ENCODE measurements at regions not wholly inside any gene's neighbourhood (a gene's known extent, or its start where the extent isn't known, plus 50 kb on each side); places are given as distances from the start of the nearest gene placed in this dataset.

- H3K36me3 ChIP-seq (ENCODE audit: insufficient read depth, low read length, poor library complexity, severe bottlenecking), result no peaks in the 10 kb centered on the region
- no peak overlapping the region for H3K4me3 ChIP-seq (ENCODE audit: low read depth, low read length, poor library complexity, severe bottlenecking)
- H3K27me3 ChIP-seq (replicated peaks; ENCODE audit: insufficient read depth, low read depth, low read length, poor library complexity), result no peaks in the 10 kb centered on the region
- no TSS peak for BruUV-seq (replicated peaks)
- H3K9me3 ChIP-seq (ENCODE audit: low read depth, low read length, poor library complexity, severe bottlenecking), result no peaks in the 10 kb centered on the region
- TF ChIP-seq CTCF (conservative IDR thresholded peaks at IDR 0.05; ENCODE audit: low read depth, low read length), result no peak
- no peak for TF ChIP-seq EZH2 (IDR thresholded peaks at IDR 0.05; ENCODE audit: borderline replicate concordance, low read depth, low read length, poor library complexity, severe bottlenecking)
- ChIA-PET POLR2A (ENCODE audit: low non-redundant PET) (no interaction called here), CTCF (no interaction called here)
- H3K4me1 ChIP-seq (ENCODE audit: insufficient read depth, low read length, poor library complexity, severe bottlenecking), result no peaks in the 10 kb centered on the region
- DNase-seq (ENCODE audit: low spot score), result peak; percentile 37
- H3K27ac ChIP-seq (ENCODE audit: low read depth, low read length, poor library complexity, severe bottlenecking), result no peak overlapping the region
- intact Hi-C loops (cut with micrococcal nuclease; ENCODE audit: unreplicated experiment), result no loop called here
These were observed 720.1 kb downstream of the TYW1 start for GRCh38 chr7:67716729-67717128.

- ChIA-PET CTCF (interaction anchor here (0.5 kb wide), 1 partner anchor 88 kb away, joined by 3 read pairs; no protein-coding TSS in a partner anchor), POLR2A (ENCODE audit: low non-redundant PET) (interaction anchor here (0.6 to 0.7 kb wide), 2 partner anchors 21 to 474 kb away, joined by 3 to 5 read pairs; no protein-coding TSS in a partner anchor)
- no peaks in the 10 kb centered on the region for H3K9me3 ChIP-seq (ENCODE audit: low read depth, low read length, poor library complexity, severe bottlenecking)
- no peak overlapping the region for H3K4me3 ChIP-seq (ENCODE audit: low read depth, low read length, poor library complexity, severe bottlenecking)
- H3K4me1 ChIP-seq (ENCODE audit: insufficient read depth, low read length, poor library complexity, severe bottlenecking), result peaks cover 22% of the 10 kb centered on the region
- intact Hi-C loops (cut with micrococcal nuclease; ENCODE audit: unreplicated experiment), result no loop called here
- DNase-seq (ENCODE audit: low spot score), result peak; percentile 86
- H3K36me3 ChIP-seq (ENCODE audit: insufficient read depth, low read length, poor library complexity, severe bottlenecking), result no peaks in the 10 kb centered on the region
- no peak for TF ChIP-seq CTCF (conservative IDR thresholded peaks at IDR 0.05; ENCODE audit: low read depth, low read length)
- no peak for TF ChIP-seq EZH2 (IDR thresholded peaks at IDR 0.05; ENCODE audit: borderline replicate concordance, low read depth, low read length, poor library complexity, severe bottlenecking)
- no peaks in the 10 kb centered on the region for H3K27me3 ChIP-seq (replicated peaks; ENCODE audit: insufficient read depth, low read depth, low read length, poor library complexity)
- no TSS peak for BruUV-seq (replicated peaks)
- no peak overlapping the region for H3K27ac ChIP-seq (ENCODE audit: low read depth, low read length, poor library complexity, severe bottlenecking)
These were observed 727.0 kb downstream of the TYW1 start for GRCh38 chr7:67723591-67723990.

- intact Hi-C loops (cut with micrococcal nuclease; ENCODE audit: unreplicated experiment), result no loop called here
- no peak for TF ChIP-seq CTCF (conservative IDR thresholded peaks at IDR 0.05; ENCODE audit: low read depth, low read length)
- TF ChIP-seq EZH2 (IDR thresholded peaks at IDR 0.05; ENCODE audit: borderline replicate concordance, low read depth, low read length, poor library complexity, severe bottlenecking), result no peak
- ChIA-PET CTCF (no interaction called here), POLR2A (ENCODE audit: low non-redundant PET) (no interaction called here)
- no TSS peak for BruUV-seq (replicated peaks)
- H3K4me1 ChIP-seq (ENCODE audit: insufficient read depth, low read length, poor library complexity, severe bottlenecking), result peaks cover 22% of the 10 kb centered on the region
- no peaks in the 10 kb centered on the region for H3K9me3 ChIP-seq (ENCODE audit: low read depth, low read length, poor library complexity, severe bottlenecking)
- no peaks in the 10 kb centered on the region for H3K27me3 ChIP-seq (replicated peaks; ENCODE audit: insufficient read depth, low read depth, low read length, poor library complexity)
- no peaks in the 10 kb centered on the region for H3K36me3 ChIP-seq (ENCODE audit: insufficient read depth, low read length, poor library complexity, severe bottlenecking)
- H3K4me3 ChIP-seq (ENCODE audit: low read depth, low read length, poor library complexity, severe bottlenecking), result no peak overlapping the region
- no peak overlapping the region for H3K27ac ChIP-seq (ENCODE audit: low read depth, low read length, poor library complexity, severe bottlenecking)
- DNase-seq (ENCODE audit: low spot score), result no peak
These were observed 727.8 kb downstream of the TYW1 start for GRCh38 chr7:67724435-67724834.

Data from A673 (cell line).